Uterus (tissue), 2 donors: ENCODE measurements at regions not wholly inside any gene's neighbourhood (a gene's known extent, or its start where the extent isn't known, plus 50 kb on each side); places are given as distances from the start of the nearest gene placed in this dataset.

Experiments used
- CTCF ChIP-seq, 4 experiments: fragments of 200-600 bp in 2 of 4; fragments of 450-650 bp in 2 of 4; sonication (generic) in 2 of 4; IDR thresholded peaks; one replicate each; pipeline ENCODE4 v1.5.1; 2016 to 2019; ENCODE audit warnings: antibody characterized with exemption in 4 of 4, mild to moderate bottlenecking in 2 of 4, moderate library complexity in 1 of 4
- POLR2A ChIP-seq, 2 donors: fragments of 450-650 bp; IDR thresholded peaks; one replicate each; pipeline ENCODE4 v1.6.1; 2016; ENCODE audit warnings: antibody characterized with exemption in 2 of 2, mild to moderate bottlenecking in 1 of 2, moderate library complexity in 1 of 2

GRCh38 chr12:77629141-77629540 lies 201.6 kb upstream of the NAV3 start:
- TF ChIP-seq CTCF (IDR thresholded peaks at IDR 0.05), result no peak
- TF ChIP-seq POLR2A (IDR thresholded peaks at IDR 0.05), result no peak
